ENCODE measurements at regions not wholly inside any gene's neighbourhood (a gene's known extent, or its start where the extent isn't known, plus 50 kb on each side); places are given as distances from the start of the nearest gene placed in this dataset.
"Not testable (repeated sequence)": the region's sequence is repeated elsewhere in the genome, so short reads cannot be mapped to it uniquely, and the experiment has no call there.

DNA sequence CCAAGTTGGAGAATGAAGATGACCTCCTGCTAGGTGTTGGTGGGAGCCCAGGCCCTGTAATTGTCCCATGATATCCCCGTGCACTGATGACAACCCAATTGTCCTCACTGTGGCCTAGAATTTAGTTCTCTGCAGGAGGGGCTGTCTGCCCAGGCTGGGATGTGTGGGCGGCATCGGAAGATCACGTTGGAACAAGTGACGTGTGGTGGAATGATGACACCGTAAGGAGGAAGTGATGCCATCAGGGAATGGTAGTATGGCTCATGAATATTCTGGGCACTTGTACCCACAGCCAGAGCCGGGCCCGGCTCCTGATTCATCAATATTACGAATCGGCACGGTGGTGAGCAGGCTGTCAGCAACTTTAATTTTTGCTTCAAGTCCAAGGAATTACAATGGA, 111.6 kb downstream of the MIAT start:
- no peaks in the 10 kb centered on the region for H3K36me3 ChIP-seq
- no peaks in the 10 kb centered on the region for H3K4me1 ChIP-seq
- no peaks in the 10 kb centered on the region for H3K9me3 ChIP-seq
- H3K27me3 ChIP-seq = no peaks in the 10 kb centered on the region
- no peak overlapping the region for H3K27ac ChIP-seq
- WGBS, 2 donors = 90 to 93% methylated on average over 11 of the region's 11 CpGs
- H3K4me3 ChIP-seq (replicated peaks in 1 of 3) = no peak overlapping the region
- intact Hi-C loops (cut with DNase I) = no loop called here
- DNase-seq = no peak
- no peak for TF ChIP-seq POLR2A (IDR thresholded peaks at IDR 0.05)
- no peak for TF ChIP-seq CTCF (IDR thresholded peaks at IDR 0.05)

GRCh38 chr22:26769663-26770062, 112.3 kb downstream of the MIAT start:
- TF ChIP-seq POLR2A (IDR thresholded peaks at IDR 0.05) = no peak
- no peak for TF ChIP-seq CTCF (IDR thresholded peaks at IDR 0.05)
- 64 to 80% methylated on average over 1 of the region's 1 CpG for WGBS, 2 donors
- intact Hi-C loops (cut with DNase I) = no loop called here

DNA sequence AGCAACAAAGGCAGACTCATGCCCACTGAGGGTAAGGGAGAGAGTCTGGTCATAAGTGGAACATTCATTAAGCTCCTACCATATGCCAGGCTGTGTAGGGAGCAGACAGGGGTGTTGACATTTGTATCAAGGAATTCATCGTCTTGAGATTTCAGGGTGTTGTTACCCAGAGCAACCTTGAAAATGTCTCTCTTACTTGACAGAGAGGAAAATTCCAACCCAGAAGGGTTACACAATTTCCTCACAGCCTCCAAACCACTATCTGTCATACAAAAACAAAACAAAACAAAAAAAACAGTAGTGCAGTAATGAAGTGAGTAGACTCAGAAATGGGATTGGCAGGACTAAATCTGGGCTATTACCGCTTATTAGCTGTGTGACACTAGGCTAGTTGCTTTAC, 113.2 kb downstream of the MIAT start:
- Histone ChIP-seq H3K4me3 (replicated peaks in 1 of 3) (no peak overlapping the region), H3K4me1 (no peaks in the 10 kb centered on the region), H3K27ac (no peak overlapping the region), H3K36me3 (no peaks in the 10 kb centered on the region), H3K9me3 (no peaks in the 10 kb centered on the region), H3K27me3 (no peaks in the 10 kb centered on the region)
- DNase-seq = no peak
- 86 to 89% methylated on average over 2 of the region's 2 CpGs for WGBS, 2 donors
- no peak for TF ChIP-seq CTCF (IDR thresholded peaks at IDR 0.05)
- no peak for TF ChIP-seq POLR2A (IDR thresholded peaks at IDR 0.05)
- intact Hi-C loops (cut with DNase I) = no loop called here

More at GRCh38 chr22:26769663-26770062, 112.3 kb downstream of the MIAT start:
- Histone ChIP-seq H3K4me3 (replicated peaks in 1 of 3) (no peak overlapping the region), H3K9me3 (no peaks in the 10 kb centered on the region), H3K27ac (no peak overlapping the region), H3K4me1 (no peaks in the 10 kb centered on the region), H3K27me3 (no peaks in the 10 kb centered on the region), H3K36me3 (no peaks in the 10 kb centered on the region)
- no peak for DNase-seq

DNA sequence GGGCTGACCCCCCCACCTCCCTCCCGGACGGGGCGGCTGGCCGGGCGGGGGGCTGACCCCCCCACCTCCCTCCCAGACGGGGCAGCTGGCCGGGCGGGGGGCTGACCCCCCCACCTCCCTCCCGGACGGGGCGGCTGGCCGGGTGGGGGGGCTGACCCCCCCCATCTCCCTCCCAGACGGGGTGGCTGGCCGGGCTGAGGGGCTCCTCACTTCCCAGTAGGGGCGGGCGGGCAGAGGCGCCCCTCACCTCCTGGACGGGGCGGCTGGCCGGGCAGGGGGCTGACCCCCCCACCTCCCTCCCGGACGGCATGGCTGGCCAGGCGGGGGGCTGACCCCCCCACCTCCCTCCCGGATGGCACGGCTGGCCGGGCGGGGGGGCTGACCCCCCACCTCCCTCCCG, 115.7 kb downstream of the MIAT start:
- H3K4me1 ChIP-seq; intact Hi-C loops (cut with DNase I); DNase-seq; H3K4me3 ChIP-seq (replicated peaks in 1 of 3); H3K9me3 ChIP-seq; H3K27me3 ChIP-seq; H3K27ac ChIP-seq; H3K36me3 ChIP-seq: not testable (repeated sequence)
- no CpG with 5 or more reads among the region's 28 CpGs for WGBS, 2 donors

GRCh38 chr22:26775394-26775793, 118.0 kb downstream of the MIAT start:
- TF ChIP-seq CTCF (IDR thresholded peaks at IDR 0.05) (no peak), POLR2A (IDR thresholded peaks at IDR 0.05) (no peak)
- Histone ChIP-seq H3K36me3 (peaks cover 0 to 3% of the 10 kb centered on the region in 2 donors), H3K4me1 (no peaks in the 10 kb centered on the region), H3K27ac (no peak overlapping the region), H3K9me3 (no peaks in the 10 kb centered on the region), H3K4me3 (replicated peaks in 1 of 3) (no peak overlapping the region), H3K27me3 (no peaks in the 10 kb centered on the region)
- intact Hi-C loops (cut with DNase I) = no loop called here
- 96 to 97% methylated on average over 3 of the region's 3 CpGs for WGBS, 2 donors
- no peak for DNase-seq
